Suprapubic skin (tissue), 4 donors: ENCODE measurements at regions not wholly inside any gene's neighbourhood (a gene's known extent, or its start where the extent isn't known, plus 50 kb on each side); places are given as distances from the start of the nearest gene placed in this dataset.
"Not testable (repeated sequence)": the region's sequence is repeated elsewhere in the genome, so short reads cannot be mapped to it uniquely, and the experiment has no call there.

Experiments
- DNase-seq, 2 donors: peaks; one replicate each; pipeline ENCODE4 v3.0.0-alpha.2; 2019; ENCODE audit warnings: low spot score in 2 of 2
- H3K27ac ChIP-seq: fragments of 200-600 bp; sonication (generic); one replicate; pipeline ENCODE4 v1.5.1; 2019
- H3K27me3 ChIP-seq: fragments of 200-600 bp; sonication (generic); one replicate; pipeline ENCODE4 v1.5.1; 2019
- H3K36me3 ChIP-seq: fragments of 200-600 bp; sonication (generic); one replicate; pipeline ENCODE4 v1.5.1; 2019
- H3K4me1 ChIP-seq: fragments of 200-600 bp; sonication (generic); one replicate; pipeline ENCODE4 v1.5.1; 2019
- H3K4me3 ChIP-seq: fragments of 200-600 bp; sonication (generic); one replicate; pipeline ENCODE4 v1.5.1; 2019; ENCODE audit warnings: mild to moderate bottlenecking
- H3K9me3 ChIP-seq: fragments of 200-600 bp; sonication (generic); one replicate; pipeline ENCODE4 v1.5.1; 2019
- CTCF ChIP-seq, 2 donors: fragments of 200-600 bp in 1 of 2; fragments of 450-650 bp in 1 of 2; sonication (generic) in 1 of 2; IDR thresholded peaks; one replicate each; pipeline ENCODE4 v1.5.1; 2016 to 2019; ENCODE audit warnings: antibody characterized with exemption in 2 of 2, mild to moderate bottlenecking in 1 of 2, moderate library complexity in 1 of 2
- EP300 ChIP-seq: sonication (generic); formaldehyde crosslinking; IDR thresholded peaks from one replicate; pipeline ENCODE4 v1.6.1; 2017; ENCODE audit warnings: antibody characterized with exemption
- POLR2A ChIP-seq, 2 donors: fragments of 450-650 bp; IDR thresholded peaks; one replicate each; pipeline ENCODE4 v1.6.1; 2017; ENCODE audit warnings: antibody characterized with exemption in 2 of 2, mild to moderate bottlenecking in 2 of 2, moderate library complexity in 2 of 2
- POLR2AphosphoS5 ChIP-seq, 3 donors: sonication (generic); formaldehyde crosslinking; IDR thresholded peaks; one replicate each; pipeline ENCODE4 v1.6.1; 2017; ENCODE audit warnings: antibody characterized with exemption in 3 of 3
- WGBS: methylation state at CpG from one replicate; pipeline ENCODE4 v1.1.5; 2018; 5-methylcytosine and 5-hydroxymethylcytosine counted together

GRCh38 chr13:85564598-85564997, 234.6 kb downstream of the SLITRK6 start:
- H3K36me3 ChIP-seq = no peaks in the 10 kb centered on the region
- whole genome bisulfite sequencing = 79% methylated on average over 1 of the region's 1 CpG

GRCh38 chr13:85562282-85562681, 236.9 kb downstream of the SLITRK6 start:
- no peaks in the 10 kb centered on the region for H3K36me3 ChIP-seq
- H3K27ac ChIP-seq = no peak overlapping the region
- TF ChIP-seq CTCF (IDR thresholded peaks at IDR 0.05) = no peak
- no peak for TF ChIP-seq POLR2A (IDR thresholded peaks at IDR 0.05)
- no peak for TF ChIP-seq EP300
- TF ChIP-seq POLR2AphosphoS5 (IDR thresholded peaks at IDR 0.05) = no peak
- no peaks in the 10 kb centered on the region for H3K4me1 ChIP-seq
- no peak for DNase-seq
- H3K4me3 ChIP-seq = no peak overlapping the region
- no peaks in the 10 kb centered on the region for H3K27me3 ChIP-seq
- 97% methylated on average over 6 of the region's 6 CpGs for WGBS
- no peaks in the 10 kb centered on the region for H3K9me3 ChIP-seq

More at GRCh38 chr13:85564598-85564997, 234.6 kb downstream of the SLITRK6 start:
- Histone ChIP-seq H3K4me3 (no peak overlapping the region), H3K27me3 (no peaks in the 10 kb centered on the region), H3K4me1 (no peaks in the 10 kb centered on the region), H3K27ac (no peak overlapping the region), H3K9me3 (no peaks in the 10 kb centered on the region)
- TF ChIP-seq POLR2AphosphoS5 (IDR thresholded peaks at IDR 0.05) (no peak), EP300 (no peak), CTCF (IDR thresholded peaks at IDR 0.05) (no peak), POLR2A (IDR thresholded peaks at IDR 0.05) (no peak)
- DNase-seq = no peak

- Histone ChIP-seq H3K4me3 (no peak overlapping the region), H3K36me3 (no peaks in the 10 kb centered on the region), H3K27ac (no peak overlapping the region), H3K4me1 (no peaks in the 10 kb centered on the region), H3K9me3 (no peaks in the 10 kb centered on the region), H3K27me3 (no peaks in the 10 kb centered on the region)
- no peak for DNase-seq
- TF ChIP-seq CTCF (IDR thresholded peaks at IDR 0.05) (no peak), POLR2A (IDR thresholded peaks at IDR 0.05) (no peak), EP300 (no peak), POLR2AphosphoS5 (IDR thresholded peaks at IDR 0.05) (no peak)
- 57% methylated on average over 6 of the region's 6 CpGs for WGBS
Observed at GRCh38 chr13:85557691-85558467, 241.3 kb downstream of the SLITRK6 start.

DNA sequence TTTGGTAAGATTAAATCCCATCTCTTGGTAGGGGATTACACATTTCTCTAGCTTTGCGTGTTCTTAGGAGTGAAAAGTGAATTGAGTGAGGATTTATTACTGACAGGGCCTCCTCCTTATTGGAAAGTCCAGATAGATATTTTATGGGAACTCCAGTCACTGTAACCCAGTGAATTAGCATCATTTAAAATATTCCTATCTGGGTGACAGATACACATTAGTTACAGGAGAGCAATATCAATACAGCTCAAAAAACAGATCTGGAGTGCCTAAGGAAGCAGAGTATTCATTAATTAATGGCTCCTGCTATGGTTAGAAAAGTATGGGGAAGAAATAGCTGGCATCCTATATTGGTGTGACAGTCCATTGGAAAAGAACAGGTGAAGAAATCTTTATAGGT, 248.2 kb downstream of the SLITRK6 start:
- WGBS = 91% methylated on average over 1 of the region's 1 CpG
- DNase-seq = no peak
- Histone ChIP-seq H3K27me3 (no peaks in the 10 kb centered on the region), H3K27ac (no peak overlapping the region), H3K36me3 (no peaks in the 10 kb centered on the region), H3K4me1 (no peaks in the 10 kb centered on the region), H3K9me3 (no peaks in the 10 kb centered on the region), H3K4me3 (no peak overlapping the region)
- TF ChIP-seq POLR2AphosphoS5 (IDR thresholded peaks at IDR 0.05) = no peak

GRCh38 chr13:85549819-85550218, 249.4 kb downstream of the SLITRK6 start:
- Histone ChIP-seq H3K27ac (no peak overlapping the region), H3K4me3 (no peak overlapping the region), H3K36me3 (no peaks in the 10 kb centered on the region), H3K4me1 (no peaks in the 10 kb centered on the region), H3K9me3 (no peaks in the 10 kb centered on the region), H3K27me3 (no peaks in the 10 kb centered on the region)
- 72% methylated on average over 2 of the region's 2 CpGs for WGBS
- DNase-seq = no peak
- TF ChIP-seq CTCF (IDR thresholded peaks at IDR 0.05) = no peak
- TF ChIP-seq POLR2AphosphoS5 (IDR thresholded peaks at IDR 0.05) = no peak
- TF ChIP-seq POLR2A (IDR thresholded peaks at IDR 0.05) = no peak
- TF ChIP-seq EP300 = no peak

DNA sequence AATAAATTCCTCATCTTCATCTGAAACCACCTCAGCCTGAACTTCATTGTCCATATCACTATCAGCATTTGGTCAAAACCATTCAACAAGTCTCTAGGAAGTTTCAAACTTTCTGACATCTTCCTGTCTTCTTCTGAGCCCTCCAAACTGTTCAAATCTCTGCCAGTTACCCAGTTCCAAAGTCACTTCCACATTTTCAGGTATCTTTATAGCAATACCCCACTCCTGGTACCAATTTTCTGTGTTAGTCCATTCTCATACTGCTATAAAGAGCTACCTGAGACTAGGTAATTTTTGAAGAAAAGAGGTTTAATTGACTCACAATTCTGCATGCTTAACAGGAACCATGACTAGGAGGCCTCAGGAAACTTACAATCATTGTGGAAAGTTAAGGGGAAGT, 250.4 kb downstream of the SLITRK6 start:
- not testable (repeated sequence) for H3K27me3 ChIP-seq, DNase-seq, H3K4me3 ChIP-seq, H3K4me1 ChIP-seq, H3K9me3 ChIP-seq, H3K36me3 ChIP-seq, H3K27ac ChIP-seq
